Caco-2 (cell line): ENCODE measurements at regions not wholly inside any gene's neighbourhood (a gene's known extent, or its start where the extent isn't known, plus 50 kb on each side); places are given as distances from the start of the nearest gene placed in this dataset.

Experiments used
- BruUV-seq: library from RNA; stranded (reverse); fragments of 400-500 nt; replicated peaks from 2 replicates; lab custom pipeline; 2021; lab: Mats Ljungman, UMichigan
- CTCF ChIA-PET: fragments of 300-600 bp; sonication (Branson Sonifier 250); formaldehyde crosslinking; loops from one replicate; lab custom pipeline; 2022; ENCODE audit warnings: antibody characterized with exemption; lab: Charles Lee
- POLR2A ChIA-PET: fragments of 300-600 bp; sonication (Branson Sonifier 250); formaldehyde crosslinking; loops from one replicate; lab custom pipeline; 2022; ENCODE audit warnings: antibody characterized with exemption; lab: Charles Lee
- DNase-seq, 2 experiments: peaks; one replicate each; pipeline versions ENCODE4 v3.0.0 to v3.0.0-alpha.2; 2020 to 2022
- H3K27me3 ChIP-seq: replicated peaks from 2 replicates; pipeline ENCODE4 v1.6.0; 2011; ENCODE audit warnings: low read length; ENCODE audit not compliant: control insufficient read depth, insufficient read depth
- H3K36me3 ChIP-seq: 2 replicates; pipeline ENCODE4 v1.5.1; 2011; ENCODE audit warnings: low read length; ENCODE audit not compliant: control insufficient read depth, insufficient read depth
- H3K4me1 ChIP-seq: fragments of 250-450 bp; sonication (Bioruptor Pico); 2 replicates; pipeline ENCODE4 v1.5.1; 2020; ENCODE audit warnings: mild to moderate bottlenecking
- H3K4me3 ChIP-seq: 2 replicates; pipeline ENCODE4 v1.5.1; 2011; ENCODE audit warnings: low read depth, mild to moderate bottlenecking, control low read depth, low read length
- H3K9me3 ChIP-seq: fragments of 250-450 bp; sonication (Bioruptor Pico); 2 replicates; pipeline ENCODE4 v1.5.1; 2020; ENCODE audit warnings: mild to moderate bottlenecking, moderate library complexity
- H3K27ac Mint-ChIP-seq: one replicate; pipeline ENCODE4 v1.8.0; 2022; ENCODE audit warnings: mixed read lengths; ENCODE audit not compliant: unreplicated experiment
- H3K27me3 Mint-ChIP-seq: one replicate; pipeline ENCODE4 v1.8.0; 2022; ENCODE audit warnings: mixed read lengths; ENCODE audit not compliant: insufficient read depth, unreplicated experiment
- H3K36me3 Mint-ChIP-seq: one replicate; pipeline ENCODE4 v1.8.0; 2022; ENCODE audit warnings: mild to moderate bottlenecking, mixed read lengths; ENCODE audit not compliant: insufficient read depth, unreplicated experiment
- H3K4me1 Mint-ChIP-seq: one replicate; pipeline ENCODE4 v1.8.0; 2022; ENCODE audit warnings: low read depth, mixed read lengths; ENCODE audit not compliant: unreplicated experiment
- H3K4me3 Mint-ChIP-seq: one replicate; pipeline ENCODE4 v1.8.0; 2022; ENCODE audit warnings: mild to moderate bottlenecking, moderate library complexity, mixed read lengths; ENCODE audit not compliant: unreplicated experiment
- H3K9me3 Mint-ChIP-seq: one replicate; pipeline ENCODE4 v1.8.0; 2022; ENCODE audit warnings: mixed read lengths; ENCODE audit not compliant: unreplicated experiment
- CTCF ChIP-seq, 2 experiments: fragments of 200-600 bp in 1 of 2; IDR thresholded peaks; 1 replicate in 1 of 2; 2 replicates in 1 of 2; pipeline versions ENCODE4 v1.5.1 to v1.8.0; 2011 to 2022; ENCODE audit warnings: antibody characterized with exemption in 1 of 2, control low read depth in 1 of 2, inconsistent platforms in 1 of 2, low read depth in 1 of 2, low read length in 1 of 2, mild to moderate bottlenecking in 1 of 2, moderate library complexity in 1 of 2; ENCODE audit not compliant: insufficient read depth in 1 of 2, severe bottlenecking in 1 of 2, unreplicated experiment in 1 of 2
- intact Hi-C: fragments of 100-400 bp; cut with micrococcal nuclease; formaldehyde crosslinking; loops from one replicate; pipeline ENCODE4 v1.10.0; 2022; ENCODE audit not compliant: unreplicated experiment

- Mint-ChIP-seq H3K4me3 (no peak overlapping the region), H3K27ac (no peak overlapping the region), H3K4me1 (no peaks in the 10 kb centered on the region), H3K27me3 (no peaks in the 10 kb centered on the region), H3K9me3 (no peaks in the 10 kb centered on the region), H3K36me3 (no peaks in the 10 kb centered on the region)
- intact Hi-C loops, result no loop called here
- no peaks in the 10 kb centered on the region for H3K36me3 ChIP-seq
- H3K4me1 ChIP-seq, result no peaks in the 10 kb centered on the region
- ChIA-PET POLR2A (no interaction called here), CTCF (no interaction called here)
- no peaks in the 10 kb centered on the region for H3K9me3 ChIP-seq
- DNase-seq, result no peak
- no TSS peak for BruUV-seq
- H3K4me3 ChIP-seq, result no peak overlapping the region
- TF ChIP-seq CTCF (IDR thresholded peaks at IDR 0.05; ENCODE audit: insufficient read depth in 1 of 2, low read depth in 1 of 2, low read length in 1 of 2, severe bottlenecking in 1 of 2, unreplicated experiment in 1 of 2), result no peak
- no peaks in the 10 kb centered on the region for H3K27me3 ChIP-seq
Measured at GRCh38 chr3:110133971-110134370, 796.6 kb upstream of the DPPA4 start.

GRCh38 chr3:110139048-110139447, 801.7 kb upstream of the DPPA4 start:
- Histone ChIP-seq H3K27me3 (no peaks in the 10 kb centered on the region), H3K36me3 (no peaks in the 10 kb centered on the region), H3K4me1 (no peaks in the 10 kb centered on the region), H3K4me3 (no peak overlapping the region), H3K9me3 (no peaks in the 10 kb centered on the region)
- Mint-ChIP-seq H3K4me3 (no peak overlapping the region), H3K27me3 (no peaks in the 10 kb centered on the region), H3K9me3 (no peaks in the 10 kb centered on the region), H3K4me1 (no peaks in the 10 kb centered on the region), H3K27ac (no peak overlapping the region), H3K36me3 (no peaks in the 10 kb centered on the region)
- POLR2A ChIA-PET, result no interaction called here
- CTCF ChIA-PET, result no interaction called here
- no peak for DNase-seq
- no peak for TF ChIP-seq CTCF (IDR thresholded peaks at IDR 0.05; ENCODE audit: insufficient read depth in 1 of 2, low read depth in 1 of 2, low read length in 1 of 2, severe bottlenecking in 1 of 2, unreplicated experiment in 1 of 2)
- intact Hi-C loops, result no loop called here
- no TSS peak for BruUV-seq

- H3K4me1 ChIP-seq, result no peaks in the 10 kb centered on the region
- H3K36me3 Mint-ChIP-seq, result no peaks in the 10 kb centered on the region
Measured at GRCh38 chr3:110139821-110140220, 802.5 kb upstream of the DPPA4 start.

More at GRCh38 chr3:110139821-110140220, 802.5 kb upstream of the DPPA4 start:
- Mint-ChIP-seq H3K27ac (no peak overlapping the region), H3K9me3 (no peaks in the 10 kb centered on the region), H3K27me3 (no peaks in the 10 kb centered on the region), H3K4me1 (no peaks in the 10 kb centered on the region), H3K4me3 (no peak overlapping the region)
- BruUV-seq, result no TSS peak
- Histone ChIP-seq H3K4me3 (no peak overlapping the region), H3K27me3 (no peaks in the 10 kb centered on the region), H3K36me3 (no peaks in the 10 kb centered on the region), H3K9me3 (no peaks in the 10 kb centered on the region)
- ChIA-PET POLR2A (no interaction called here), CTCF (no interaction called here)
- TF ChIP-seq CTCF (IDR thresholded peaks at IDR 0.05; ENCODE audit: insufficient read depth in 1 of 2, low read depth in 1 of 2, low read length in 1 of 2, severe bottlenecking in 1 of 2, unreplicated experiment in 1 of 2), result no peak
- intact Hi-C loops, result no loop called here
- no peak for DNase-seq
